CD14-positive monocyte (primary cell): ENCODE measurements at regions not wholly inside any gene's neighbourhood (a gene's known extent, or its start where the extent isn't known, plus 50 kb on each side); places are given as distances from the start of the nearest gene placed in this dataset.
"Not testable (repeated sequence)": the region's sequence is repeated elsewhere in the genome, so short reads cannot be mapped to it uniquely, and the experiment has no call there.

Experiments used
- DNase-seq, 3 donors: peaks; one replicate each; pipeline ENCODE4 v3.0.0-alpha.2; 2011 to 2022
- H2AFZ ChIP-seq: 2 replicates; pipeline ENCODE4 v1.6.0; 2012; ENCODE audit warnings: mild to moderate bottlenecking, low read depth, low read length, inconsistent platforms; ENCODE audit not compliant: insufficient read depth, poor library complexity, severe bottlenecking
- H3K27ac ChIP-seq, 2 donors: 1 replicate in 1 of 2; 2 replicates in 1 of 2; pipeline ENCODE4 v1.5.1; 2012 to 2013; ENCODE audit warnings: low read length in 2 of 2, control low read depth in 1 of 2, inconsistent platforms in 1 of 2, low read depth in 1 of 2, mild to moderate bottlenecking in 1 of 2
- H3K27me3 ChIP-seq, 2 donors: one replicate each; pipeline versions ENCODE4 v1.6.0 to v1.6.1; 2011 to 2013; ENCODE audit warnings: low read length in 2 of 2; ENCODE audit not compliant: control insufficient read depth in 2 of 2, insufficient read depth in 2 of 2
- H3K36me3 ChIP-seq, 2 donors: replicated peaks in 1 of 2; 1 replicate in 1 of 2; 2 replicates in 1 of 2; pipeline versions ENCODE4 v1.5.1 to v1.6.1; 2012 to 2013; ENCODE audit warnings: low read length in 2 of 2, control low read depth in 1 of 2, inconsistent platforms in 1 of 2, mild to moderate bottlenecking in 1 of 2; ENCODE audit not compliant: insufficient read depth in 2 of 2, control insufficient read depth in 1 of 2
- H3K4me1 ChIP-seq, 2 donors: 1 replicate in 1 of 2; 2 replicates in 1 of 2; pipeline versions ENCODE4 v1.5.1 to v1.6.1; 2012 to 2013; ENCODE audit warnings: low read length in 2 of 2, control low read depth in 1 of 2, inconsistent platforms in 1 of 2, mild to moderate bottlenecking in 1 of 2, moderate library complexity in 1 of 2; ENCODE audit not compliant: insufficient read depth in 2 of 2, control insufficient read depth in 1 of 2
- H3K4me2 ChIP-seq: replicated peaks from 2 replicates; pipeline ENCODE3; 2012; ENCODE audit warnings: low read length, moderate library complexity, mild to moderate bottlenecking; ENCODE audit not compliant: poor library complexity, severe bottlenecking; ENCODE audit errors: extremely low read depth
- H3K4me3 ChIP-seq, 3 experiments: fragments of 200-600 bp in 1 of 3; sonication (generic) in 1 of 3; replicated peaks in 1 of 3; 1 replicate in 2 of 3; 2 replicates in 1 of 3; pipeline ENCODE4 v1.5.1; 2011 to 2013; ENCODE audit warnings: low read length in 3 of 3, mild to moderate bottlenecking in 3 of 3, control low read depth in 2 of 3, low read depth in 2 of 3, inconsistent platforms in 1 of 3, moderate library complexity in 1 of 3
- H3K79me2 ChIP-seq: 2 replicates; pipeline ENCODE4 v1.6.0; 2012; ENCODE audit warnings: mild to moderate bottlenecking, control low read depth, inconsistent platforms, low read length, moderate library complexity; ENCODE audit not compliant: insufficient read depth
- H3K9ac ChIP-seq: 2 replicates; pipeline ENCODE4 v1.6.0; 2017; ENCODE audit warnings: low read length, mild to moderate bottlenecking; ENCODE audit not compliant: insufficient read depth, poor library complexity, severe bottlenecking
- H3K9me3 ChIP-seq, 2 donors: replicated peaks in 1 of 2; 1 replicate in 1 of 2; 2 replicates in 1 of 2; pipeline versions ENCODE4 v1.5.1 to v1.6.1; 2012 to 2013; ENCODE audit warnings: low read length in 2 of 2, control low read depth in 1 of 2; ENCODE audit not compliant: control insufficient read depth in 1 of 2, insufficient read depth in 1 of 2
- H4K20me1 ChIP-seq: 2 replicates; pipeline ENCODE4 v1.6.0; 2012; ENCODE audit warnings: mild to moderate bottlenecking, low read length, control low read depth, moderate library complexity; ENCODE audit not compliant: insufficient read depth
- H3K27ac Mint-ChIP-seq, 7 donors: one replicate each; pipeline ENCODE4 v1.8.0; 2020; ENCODE audit warnings: mild to moderate bottlenecking in 7 of 7, mixed read lengths in 7 of 7, moderate library complexity in 6 of 7, inconsistent platforms in 2 of 7
- H3K27me3 Mint-ChIP-seq, 3 donors: one replicate each; pipeline ENCODE4 v1.8.0; 2021 to 2022; ENCODE audit warnings: low read depth in 3 of 3, mild to moderate bottlenecking in 3 of 3, mixed read lengths in 3 of 3, moderate library complexity in 3 of 3, inconsistent platforms in 1 of 3
- H3K36me3 Mint-ChIP-seq, 2 donors: one replicate each; pipeline ENCODE4 v1.8.0; 2020; ENCODE audit warnings: mixed read lengths in 2 of 2, inconsistent platforms in 1 of 2, mild to moderate bottlenecking in 1 of 2
- H3K4me1 Mint-ChIP-seq: one replicate; pipeline ENCODE4 v1.8.0; 2020; ENCODE audit warnings: mild to moderate bottlenecking, mixed read lengths
- H3K4me3 Mint-ChIP-seq, 2 donors: one replicate each; pipeline ENCODE4 v1.8.0; 2020; ENCODE audit warnings: mild to moderate bottlenecking in 2 of 2, mixed read lengths in 2 of 2, moderate library complexity in 1 of 2
- H3K9me3 Mint-ChIP-seq, 7 donors: one replicate each; pipeline ENCODE4 v1.8.0; 2020 to 2022; ENCODE audit warnings: mixed read lengths in 7 of 7, mild to moderate bottlenecking in 6 of 7, moderate library complexity in 6 of 7, inconsistent platforms in 2 of 7
- CTCF ChIP-seq: fragments of 200-600 bp; IDR thresholded peaks from one replicate; pipeline ENCODE4 v1.8.0; 2022; ENCODE audit warnings: antibody characterized with exemption, mild to moderate bottlenecking
- WGBS: methylation state at CpG from one replicate; pipeline ENCODE4 v1.1.5; 2013; ENCODE audit warnings: missing lambda C conversion rate; ENCODE audit not compliant: insufficient coverage; 5-methylcytosine and 5-hydroxymethylcytosine counted together
- intact Hi-C, 2 donors: fragments of 100-400 bp; cut with micrococcal nuclease; formaldehyde crosslinking; loops; one replicate each; pipeline versions ENCODE4 v1.15.0 to v1.15.1; 2023

GRCh38 chr4:188439641-188440311, 300.5 kb downstream of the TRIML1 start:
- WGBS = 79% methylated on average over 3 of the region's 6 CpGs
- H3K9me3 Mint-ChIP-seq = peaks cover 0 to 10% (median 3%) of the 10 kb centered on the region in 7 donors

GRCh38 chr4:188444500-188444899, 305.3 kb downstream of the TRIML1 start:
- H3K4me3 ChIP-seq = no peak overlapping the region
- Mint-ChIP-seq H3K4me1 (no peaks in the 10 kb centered on the region), H3K4me3 (no peak overlapping the region), H3K27me3 (no peaks in the 10 kb centered on the region), H3K36me3 (no peaks in the 10 kb centered on the region), H3K27ac (no peak overlapping the region), H3K9me3 (peaks cover 0 to 3% (median under 1%) of the 10 kb centered on the region in 7 donors)
- H3K9me3 ChIP-seq = peaks cover 0 to 5% of the 10 kb centered on the region in 2 donors
- H2AFZ ChIP-seq = no peak overlapping the region
- H3K4me2 ChIP-seq = no peak overlapping the region
- DNase-seq = no peak
- WGBS = no CpG with 5 or more reads among the region's 4 CpGs
- no peak overlapping the region for H3K9ac ChIP-seq
- H3K27ac ChIP-seq = no peak overlapping the region
- no peak for TF ChIP-seq CTCF
- no peaks in the 10 kb centered on the region for H3K4me1 ChIP-seq
- H3K36me3 ChIP-seq = no peaks in the 10 kb centered on the region
- no peaks in the 10 kb centered on the region for H3K27me3 ChIP-seq
- no peaks in the 10 kb centered on the region for H3K79me2 ChIP-seq
- intact Hi-C loops = no loop called here
- no peaks in the 10 kb centered on the region for H4K20me1 ChIP-seq

More at GRCh38 chr4:188439641-188440311, 300.5 kb downstream of the TRIML1 start:
- H3K4me2 ChIP-seq = no peak overlapping the region
- no peaks in the 10 kb centered on the region for H4K20me1 ChIP-seq
- H3K4me3 ChIP-seq = no peak overlapping the region
- no peaks in the 10 kb centered on the region for H3K4me1 Mint-ChIP-seq
- no peak overlapping the region for H3K4me3 Mint-ChIP-seq
- H3K27me3 ChIP-seq = no peaks in the 10 kb centered on the region
- H3K36me3 Mint-ChIP-seq = no peaks in the 10 kb centered on the region
- peaks cover 0 to 8% of the 10 kb centered on the region in 2 donors for H3K9me3 ChIP-seq
- no peaks in the 10 kb centered on the region for H3K79me2 ChIP-seq
- TF ChIP-seq CTCF = no peak
- no peak overlapping the region for H3K27ac Mint-ChIP-seq
- no peaks in the 10 kb centered on the region for H3K36me3 ChIP-seq
- intact Hi-C loops = no loop called here
- H3K27me3 Mint-ChIP-seq = peaks cover 0 to 1% (median 0%) of the 10 kb centered on the region in 3 donors
- H2AFZ ChIP-seq = no peak overlapping the region
- no peak overlapping the region for H3K9ac ChIP-seq
- DNase-seq = no peak
- no peak overlapping the region for H3K27ac ChIP-seq
- H3K4me1 ChIP-seq = no peaks in the 10 kb centered on the region

DNA sequence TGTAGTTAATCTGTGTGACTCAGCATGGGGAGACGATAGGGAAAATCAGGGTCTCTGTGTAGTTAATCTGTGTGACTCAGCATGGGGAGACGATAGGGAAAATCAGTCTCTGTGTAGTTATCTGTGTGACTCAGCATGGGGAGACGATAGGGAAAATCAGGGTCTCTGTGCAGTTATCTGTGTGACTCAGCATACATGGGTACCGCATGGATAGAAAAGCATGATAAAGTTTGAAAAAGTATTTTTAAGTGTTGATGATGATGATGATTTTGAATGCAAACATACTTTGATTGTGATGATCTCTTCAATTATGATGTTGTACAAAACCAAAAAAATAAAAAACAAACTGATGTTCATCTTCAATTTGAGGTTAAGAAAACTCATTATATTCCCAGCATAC, 309.8 kb downstream of the TRIML1 start:
- WGBS = no CpG with 5 or more reads among the region's 4 CpGs
- H3K27me3 Mint-ChIP-seq, H3K36me3 Mint-ChIP-seq, intact Hi-C loops, H3K27ac ChIP-seq, H3K79me2 ChIP-seq, H3K4me1 ChIP-seq, H3K9me3 ChIP-seq, H3K4me3 Mint-ChIP-seq, H3K9me3 Mint-ChIP-seq, DNase-seq, H3K4me2 ChIP-seq, H3K4me1 Mint-ChIP-seq, H2AFZ ChIP-seq, H3K27ac Mint-ChIP-seq, H3K9ac ChIP-seq, H3K36me3 ChIP-seq, H4K20me1 ChIP-seq, H3K4me3 ChIP-seq, H3K27me3 ChIP-seq: not testable (repeated sequence)
